ENCODE measurements at regions not wholly inside any gene's neighbourhood (a gene's known extent, or its start where the extent isn't known, plus 50 kb on each side); places are given as distances from the start of the nearest gene placed in this dataset.

DNA sequence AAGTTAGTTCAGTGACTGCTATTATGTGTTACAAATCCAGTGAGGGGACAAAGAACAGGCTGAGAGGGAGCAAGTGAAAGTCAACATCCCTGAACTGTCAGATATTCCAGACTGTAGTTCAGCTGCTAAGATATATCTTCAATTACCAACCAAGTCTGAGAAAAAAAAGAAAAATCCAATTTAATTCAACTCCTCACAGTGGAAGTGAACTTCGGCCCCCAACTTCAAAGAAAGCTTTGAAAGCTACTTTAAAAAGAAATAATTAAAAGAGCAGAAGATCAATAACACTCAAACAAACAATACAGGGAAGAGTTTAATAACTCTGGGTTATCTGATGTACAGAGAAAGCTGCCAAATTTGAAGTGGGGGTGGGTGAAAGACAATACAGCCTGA, 174.0 kb downstream of the SERPINI1 start:
- H3K27me3 Mint-ChIP-seq (ENCODE audit: insufficient read depth): peaks cover 5% of the 10 kb centered on the region; the same call in 1 of the 2 replicates
- no peaks in the 10 kb centered on the region for H3K9me3 Mint-ChIP-seq
- no peaks in the 10 kb centered on the region for H3K36me3 Mint-ChIP-seq (ENCODE audit: low read depth)
- H3K27ac Mint-ChIP-seq: no peak overlapping the region
- no peaks in the 10 kb centered on the region for H3K4me1 Mint-ChIP-seq (ENCODE audit: low read depth)
- H3K4me3 Mint-ChIP-seq: no peak overlapping the region
- TF ChIP-seq, protein P1, sequence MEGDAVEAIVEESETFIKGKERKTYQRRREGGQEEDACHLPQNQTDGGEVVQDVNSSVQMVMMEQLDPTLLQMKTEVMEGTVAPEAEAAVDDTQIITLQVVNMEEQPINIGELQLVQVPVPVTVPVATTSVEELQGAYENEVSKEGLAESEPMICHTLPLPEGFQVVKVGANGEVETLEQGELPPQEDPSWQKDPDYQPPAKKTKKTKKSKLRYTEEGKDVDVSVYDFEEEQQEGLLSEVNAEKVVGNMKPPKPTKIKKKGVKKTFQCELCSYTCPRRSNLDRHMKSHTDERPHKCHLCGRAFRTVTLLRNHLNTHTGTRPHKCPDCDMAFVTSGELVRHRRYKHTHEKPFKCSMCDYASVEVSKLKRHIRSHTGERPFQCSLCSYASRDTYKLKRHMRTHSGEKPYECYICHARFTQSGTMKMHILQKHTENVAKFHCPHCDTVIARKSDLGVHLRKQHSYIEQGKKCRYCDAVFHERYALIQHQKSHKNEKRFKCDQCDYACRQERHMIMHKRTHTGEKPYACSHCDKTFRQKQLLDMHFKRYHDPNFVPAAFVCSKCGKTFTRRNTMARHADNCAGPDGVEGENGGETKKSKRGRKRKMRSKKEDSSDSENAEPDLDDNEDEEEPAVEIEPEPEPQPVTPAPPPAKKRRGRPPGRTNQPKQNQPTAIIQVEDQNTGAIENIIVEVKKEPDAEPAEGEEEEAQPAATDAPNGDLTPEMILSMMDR (IDR thresholded peaks at IDR 0.05): no peak
- no peak for DNase-seq

DNA sequence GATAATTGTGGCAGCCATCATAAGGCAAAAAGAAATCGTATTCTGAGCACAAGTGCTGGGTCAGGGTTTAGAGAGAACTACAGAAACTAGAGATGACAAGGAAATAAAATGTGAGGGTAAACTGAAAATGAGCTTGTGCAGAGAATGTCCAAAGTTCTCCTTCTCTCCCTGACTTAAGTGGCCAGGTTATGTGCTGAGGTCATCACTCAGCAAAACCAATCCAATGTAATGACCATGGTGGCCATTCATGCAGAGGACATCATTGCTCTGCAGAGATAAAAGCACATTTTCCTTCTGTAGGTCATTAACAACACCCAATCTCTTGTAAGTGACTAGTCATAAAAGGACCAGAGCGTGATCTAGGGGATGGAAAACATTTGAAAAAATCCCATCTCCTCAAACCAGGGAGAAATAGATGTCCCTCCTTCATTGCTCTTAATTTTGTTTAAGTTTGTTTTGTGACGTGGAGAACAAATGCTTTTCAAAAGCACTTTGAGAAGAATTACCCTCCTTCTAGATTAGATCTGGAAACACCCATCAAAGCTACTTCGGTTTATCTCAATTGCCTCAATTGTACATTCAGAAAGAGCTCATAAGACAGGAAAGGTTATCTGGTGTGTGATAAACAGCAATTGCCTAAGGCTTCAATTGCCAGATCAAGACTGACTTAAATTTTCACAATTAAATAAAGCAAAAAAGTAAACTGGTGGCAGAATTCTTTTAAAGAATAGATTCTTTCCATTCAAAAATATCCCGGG, 173.4 kb downstream of the SERPINI1 start:
- no peaks in the 10 kb centered on the region for H3K9me3 Mint-ChIP-seq
- DNase-seq: no peak
- no peak overlapping the region for H3K4me3 Mint-ChIP-seq
- H3K36me3 Mint-ChIP-seq (ENCODE audit: low read depth): no peaks in the 10 kb centered on the region
- no peaks in the 10 kb centered on the region for H3K4me1 Mint-ChIP-seq (ENCODE audit: low read depth)
- no peak overlapping the region for H3K27ac Mint-ChIP-seq
- H3K27me3 Mint-ChIP-seq (ENCODE audit: insufficient read depth): peaks cover 5% of the 10 kb centered on the region; the same call in 1 of the 2 replicates
- TF ChIP-seq, protein P1 (IDR thresholded peaks at IDR 0.05): no peak

DNA sequence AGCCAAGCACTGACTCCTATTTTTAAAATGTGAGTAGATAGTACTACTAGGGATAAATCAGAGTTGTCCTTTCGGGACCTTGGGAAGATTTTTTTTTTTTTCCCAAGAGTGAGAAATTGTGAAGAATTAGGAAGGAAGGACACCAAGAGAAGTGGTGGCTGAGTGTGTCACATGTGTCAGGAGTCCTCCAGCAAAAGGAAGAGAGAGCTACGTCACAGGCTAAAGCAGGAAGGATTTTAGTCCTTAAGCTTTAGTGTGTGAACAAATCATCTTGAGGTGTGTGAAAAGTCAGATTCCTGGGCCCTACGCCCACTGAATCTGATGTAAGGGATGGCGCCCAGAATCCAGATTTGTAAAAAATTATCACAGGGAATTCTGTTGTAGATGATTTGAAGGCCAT, 172.7 kb downstream of the SERPINI1 start:
- H3K27me3 Mint-ChIP-seq (ENCODE audit: insufficient read depth): peaks cover 6% of the 10 kb centered on the region; the same call in 1 of the 2 replicates
- no peaks in the 10 kb centered on the region for H3K9me3 Mint-ChIP-seq
- no peak overlapping the region for H3K4me3 Mint-ChIP-seq
- no peak for DNase-seq
- H3K36me3 Mint-ChIP-seq (ENCODE audit: low read depth): no peaks in the 10 kb centered on the region
- H3K27ac Mint-ChIP-seq: no peak overlapping the region
- TF ChIP-seq, protein P1 (IDR thresholded peaks at IDR 0.05): no peak
- no peaks in the 10 kb centered on the region for H3K4me1 Mint-ChIP-seq (ENCODE audit: low read depth)

DNA sequence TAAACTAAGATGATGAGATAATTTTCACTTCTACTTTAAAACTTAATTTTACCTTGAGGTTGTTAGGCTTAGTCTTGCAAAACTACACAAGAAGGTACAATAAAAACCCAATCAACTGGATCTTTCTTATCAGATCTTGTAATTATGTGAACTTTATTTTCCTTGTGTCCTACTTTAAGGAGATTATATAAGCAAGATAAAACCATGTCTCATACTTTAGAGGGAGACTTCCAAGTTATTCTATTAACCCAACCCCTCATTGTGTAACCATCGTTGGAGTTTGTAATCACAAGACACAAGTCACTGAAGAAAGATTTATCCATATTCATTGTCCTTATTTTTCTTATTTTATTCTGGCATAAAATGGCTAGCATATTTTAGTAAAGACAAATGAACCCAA, 165.6 kb downstream of the SERPINI1 start:
- Mint-ChIP-seq H3K36me3 (ENCODE audit: low read depth) (no peaks in the 10 kb centered on the region), H3K4me1 (ENCODE audit: low read depth) (no peaks in the 10 kb centered on the region), H3K4me3 (no peak overlapping the region), H3K27me3 (ENCODE audit: insufficient read depth) (peaks cover 1% of the 10 kb centered on the region; the same call in 1 of the 2 replicates), H3K27ac (no peak overlapping the region), H3K9me3 (no peaks in the 10 kb centered on the region)
- no peak for DNase-seq
- TF ChIP-seq, protein P1 (IDR thresholded peaks at IDR 0.05): no peak

DNA sequence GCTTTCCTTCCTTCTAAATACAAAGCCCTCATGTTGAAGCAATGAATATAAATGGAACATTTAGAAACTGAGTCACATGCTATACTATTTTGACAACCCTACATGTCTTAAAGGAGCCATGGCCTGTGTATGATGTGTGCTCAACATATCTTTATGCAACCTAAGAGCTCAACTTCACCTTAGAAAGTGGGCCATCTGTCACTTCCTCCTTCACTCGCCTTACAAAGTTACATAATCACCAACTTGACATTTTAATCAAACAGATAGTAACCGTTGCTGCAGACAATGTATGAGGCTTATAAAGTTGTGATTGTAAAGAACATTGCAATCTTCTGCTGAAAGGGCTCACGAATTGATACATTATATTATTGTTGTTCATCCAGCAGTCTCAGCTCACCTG, 163.6 kb downstream of the SERPINI1 start:
- Mint-ChIP-seq H3K27ac (no peak overlapping the region), H3K4me1 (ENCODE audit: low read depth) (no peaks in the 10 kb centered on the region), H3K36me3 (ENCODE audit: low read depth) (no peaks in the 10 kb centered on the region), H3K9me3 (no peaks in the 10 kb centered on the region), H3K27me3 (ENCODE audit: insufficient read depth) (peaks cover 1% of the 10 kb centered on the region; the same call in 1 of the 2 replicates), H3K4me3 (no peak overlapping the region)
- TF ChIP-seq, protein P1 (IDR thresholded peaks at IDR 0.05): no peak
- DNase-seq: no peak

Measured in HFFc6 (cell line).